ENCODE measurements at regions not wholly inside any gene's neighbourhood (a gene's known extent, or its start where the extent isn't known, plus 50 kb on each side); places are given as distances from the start of the nearest gene placed in this dataset.
"Not testable (repeated sequence)": the region's sequence is repeated elsewhere in the genome, so short reads cannot be mapped to it uniquely, and the experiment has no call there.

DNA sequence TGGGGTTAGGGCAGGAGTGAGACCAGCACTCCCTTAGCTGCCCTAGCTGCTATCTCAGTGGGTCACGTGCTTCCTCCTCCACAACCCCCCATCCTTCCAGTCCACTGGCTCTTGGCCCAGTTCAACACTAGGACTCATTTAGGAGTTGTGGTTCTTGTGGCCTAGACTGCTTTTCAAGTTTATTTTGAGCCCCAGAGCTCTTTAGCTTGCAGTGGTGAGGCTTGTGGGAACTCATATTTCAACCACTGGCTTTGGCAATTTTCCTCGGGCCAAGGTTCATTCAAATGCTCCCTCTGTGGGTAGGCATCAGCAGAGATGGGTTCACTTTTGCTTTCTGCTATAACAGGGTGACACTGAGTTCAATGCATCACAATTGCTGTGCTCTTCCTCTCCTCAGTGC, 436.2 kb upstream of the SLITRK5 start:
- no peak for TF ChIP-seq CTCF (IDR thresholded peaks at IDR 0.05; ENCODE audit: extremely low read depth, insufficient read depth, missing control alignments)
- in situ Hi-C loops (cut with MboI; ENCODE audit: low pct_unique_long_range_greater_than_20kb, low sequenced_read_pairs, unreplicated experiment) = no loop called here
- no peak for DNase-seq (ENCODE audit: low spot score)

DNA sequence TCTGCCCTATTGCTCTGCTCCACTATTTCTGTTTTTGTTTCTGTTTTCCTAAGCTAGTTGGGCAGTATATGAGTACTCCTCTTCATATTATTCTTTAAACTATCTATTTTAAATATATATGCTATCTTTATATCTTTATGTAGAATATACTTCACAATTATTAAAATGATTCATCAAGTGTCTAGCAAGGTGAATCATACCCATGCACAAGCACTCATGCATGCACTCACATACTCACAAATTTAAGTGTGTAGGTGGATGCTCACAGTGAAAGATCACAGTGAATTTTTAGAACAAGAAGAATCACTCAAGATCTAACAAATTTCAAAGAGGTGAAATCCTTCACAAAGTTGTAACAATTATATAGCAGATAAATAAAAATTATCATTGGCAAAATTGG, 435.6 kb upstream of the SLITRK5 start:
- in situ Hi-C loops (cut with MboI; ENCODE audit: low pct_unique_long_range_greater_than_20kb, low sequenced_read_pairs, unreplicated experiment) = no loop called here
- TF ChIP-seq CTCF (IDR thresholded peaks at IDR 0.05; ENCODE audit: extremely low read depth, insufficient read depth, missing control alignments) = no peak
- no peak for DNase-seq (ENCODE audit: low spot score)

GRCh38 chr13:87244256-87244890, 426.8 kb upstream of the SLITRK5 start:
- TF ChIP-seq CTCF (IDR thresholded peaks at IDR 0.05; ENCODE audit: extremely low read depth, insufficient read depth, missing control alignments) = no peak
- in situ Hi-C loops (cut with MboI; ENCODE audit: low pct_unique_long_range_greater_than_20kb, low sequenced_read_pairs, unreplicated experiment) = no loop called here
- DNase-seq (ENCODE audit: low spot score) = no peak

GRCh38 chr13:87249847-87250246, 421.3 kb upstream of the SLITRK5 start:
- in situ Hi-C loops (cut with MboI; ENCODE audit: low pct_unique_long_range_greater_than_20kb, low sequenced_read_pairs, unreplicated experiment); DNase-seq (ENCODE audit: low spot score): not testable (repeated sequence)

DNA sequence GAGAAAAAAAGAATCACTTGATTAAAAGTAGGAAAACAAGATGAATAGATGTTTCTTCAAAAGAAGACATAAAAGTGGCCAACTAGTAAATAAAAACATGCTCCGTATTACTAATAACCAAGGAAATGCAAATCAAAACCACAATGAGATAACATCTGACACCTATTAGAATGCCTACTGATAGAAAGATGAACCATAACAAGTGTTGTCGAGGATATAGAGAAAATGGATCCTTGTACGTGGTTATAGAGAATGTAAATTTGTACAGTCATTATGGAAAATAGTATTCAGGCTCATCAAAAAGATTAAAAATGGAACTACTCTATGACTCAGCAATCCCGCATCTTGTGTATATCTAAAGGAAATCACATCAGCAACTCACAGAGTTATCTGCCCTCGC, 415.8 kb upstream of the SLITRK5 start:
- TF ChIP-seq CTCF (IDR thresholded peaks at IDR 0.05; ENCODE audit: extremely low read depth, insufficient read depth, missing control alignments) = no peak
- no peak for DNase-seq (ENCODE audit: low spot score)
- in situ Hi-C loops (cut with MboI; ENCODE audit: low pct_unique_long_range_greater_than_20kb, low sequenced_read_pairs, unreplicated experiment) = no loop called here

DNA sequence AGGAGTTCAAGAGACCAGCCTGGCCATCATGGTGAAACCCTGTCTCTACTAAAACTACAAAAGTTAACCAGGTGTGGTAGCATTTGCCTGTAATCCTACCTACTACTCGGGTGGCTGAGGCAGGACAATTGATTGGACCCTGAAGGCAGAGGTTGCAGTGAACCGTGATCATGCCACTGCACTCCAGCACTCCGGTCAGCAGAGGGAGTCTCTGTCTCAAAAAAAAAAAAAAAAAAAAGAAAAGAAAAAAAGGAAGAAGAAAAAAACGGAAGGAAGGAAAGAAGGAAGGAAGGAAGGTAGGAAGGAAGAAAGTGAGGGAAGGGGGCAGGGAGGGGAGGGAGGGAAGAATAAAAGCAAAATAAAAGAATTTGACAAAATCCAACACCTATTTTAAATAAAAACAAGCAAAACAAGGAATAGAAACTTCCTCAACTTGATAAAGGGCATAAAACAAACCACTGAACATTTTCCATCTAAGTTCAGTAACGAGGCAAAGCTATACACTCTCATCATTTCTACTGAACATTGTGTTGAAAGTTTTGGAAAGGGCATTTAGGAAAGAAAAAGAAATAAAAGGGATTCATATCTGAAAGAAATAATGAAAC, 411.6 kb upstream of the SLITRK5 start:
- in situ Hi-C loops (cut with MboI; ENCODE audit: low pct_unique_long_range_greater_than_20kb, low sequenced_read_pairs, unreplicated experiment) = no loop called here
- DNase-seq (ENCODE audit: low spot score) = no peak
- TF ChIP-seq CTCF (IDR thresholded peaks at IDR 0.05; ENCODE audit: extremely low read depth, insufficient read depth, missing control alignments) = peak; percentile 19

GRCh38 chr13:87274209-87274819, 396.9 kb upstream of the SLITRK5 start:
- in situ Hi-C loops (cut with MboI; ENCODE audit: low pct_unique_long_range_greater_than_20kb, low sequenced_read_pairs, unreplicated experiment) = no loop called here
- TF ChIP-seq CTCF (IDR thresholded peaks at IDR 0.05; ENCODE audit: extremely low read depth, insufficient read depth, missing control alignments) = peak; percentile 75
- DNase-seq (ENCODE audit: low spot score) = peak; percentile 24

Measured in GM13977 (cell line).